ENCODE measurements at regions not wholly inside any gene's neighbourhood (a gene's known extent, or its start where the extent isn't known, plus 50 kb on each side); places are given as distances from the start of the nearest gene placed in this dataset.

DNA sequence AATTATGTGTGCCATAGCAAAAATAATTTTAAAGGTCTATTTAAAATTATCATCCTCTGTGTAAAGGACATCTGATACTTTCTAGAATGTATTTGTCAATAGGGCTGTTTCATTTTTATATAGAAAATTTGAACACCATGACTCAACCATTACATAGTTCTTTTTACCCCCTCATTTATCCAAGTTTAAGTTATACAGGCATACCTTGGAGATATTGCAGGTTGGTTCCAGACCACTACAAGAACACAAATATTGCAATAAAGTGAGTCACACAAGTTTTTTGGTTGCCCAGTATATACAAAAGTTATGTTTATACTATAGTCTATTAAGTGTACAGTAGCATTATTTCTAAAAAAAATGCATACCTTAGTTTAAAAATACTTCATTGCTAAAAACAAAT lies 130.4 kb downstream of the MSL3 start:
- H3K27ac Mint-ChIP-seq, result no peak overlapping the region
- intact Hi-C loops (cut with micrococcal nuclease), result no loop called here
- Histone ChIP-seq H3K27ac (ENCODE audit: low read depth in 1 of 2, low read length in 2 of 2) (no peak overlapping the region), H4K20me1 (ENCODE audit: insufficient read depth, low read length) (no peaks in the 10 kb centered on the region), H3K9me3 (replicated peaks in 1 of 2; ENCODE audit: control insufficient read depth in 1 of 2, insufficient read depth in 1 of 2, low read length in 2 of 2) (no peaks in the 10 kb centered on the region), H3K4me1 (ENCODE audit: control insufficient read depth in 1 of 2, insufficient read depth in 2 of 2, low read length in 2 of 2) (no peaks in the 10 kb centered on the region), H2AFZ (ENCODE audit: insufficient read depth, low read depth, low read length, poor library complexity, severe bottlenecking) (no peak overlapping the region), H3K79me2 (ENCODE audit: insufficient read depth, low read length) (no peaks in the 10 kb centered on the region), H3K27me3 (ENCODE audit: control insufficient read depth in 2 of 2, insufficient read depth in 2 of 2, low read length in 2 of 2) (no peaks in the 10 kb centered on the region), H3K4me3 (replicated peaks in 1 of 3; ENCODE audit: low read depth in 2 of 3, low read length in 3 of 3) (no peak overlapping the region), H3K36me3 (replicated peaks in 1 of 2; ENCODE audit: control insufficient read depth in 1 of 2, insufficient read depth in 2 of 2, low read length in 2 of 2) (no peaks in the 10 kb centered on the region), H3K4me2 (replicated peaks; ENCODE audit: extremely low read depth, low read length, poor library complexity, severe bottlenecking) (no peak overlapping the region), H3K9ac (ENCODE audit: insufficient read depth, low read length, poor library complexity, severe bottlenecking) (no peak overlapping the region)
- H3K4me1 Mint-ChIP-seq, result peaks cover 9% of the 10 kb centered on the region
- peaks cover 0 to 1% (median 0%) of the 10 kb centered on the region in 3 donors for H3K27me3 Mint-ChIP-seq (ENCODE audit: low read depth in 3 of 3)
- H3K9me3 Mint-ChIP-seq, result no peaks in the 10 kb centered on the region
- H3K4me3 Mint-ChIP-seq, result no peak overlapping the region
- TF ChIP-seq, protein P1, sequence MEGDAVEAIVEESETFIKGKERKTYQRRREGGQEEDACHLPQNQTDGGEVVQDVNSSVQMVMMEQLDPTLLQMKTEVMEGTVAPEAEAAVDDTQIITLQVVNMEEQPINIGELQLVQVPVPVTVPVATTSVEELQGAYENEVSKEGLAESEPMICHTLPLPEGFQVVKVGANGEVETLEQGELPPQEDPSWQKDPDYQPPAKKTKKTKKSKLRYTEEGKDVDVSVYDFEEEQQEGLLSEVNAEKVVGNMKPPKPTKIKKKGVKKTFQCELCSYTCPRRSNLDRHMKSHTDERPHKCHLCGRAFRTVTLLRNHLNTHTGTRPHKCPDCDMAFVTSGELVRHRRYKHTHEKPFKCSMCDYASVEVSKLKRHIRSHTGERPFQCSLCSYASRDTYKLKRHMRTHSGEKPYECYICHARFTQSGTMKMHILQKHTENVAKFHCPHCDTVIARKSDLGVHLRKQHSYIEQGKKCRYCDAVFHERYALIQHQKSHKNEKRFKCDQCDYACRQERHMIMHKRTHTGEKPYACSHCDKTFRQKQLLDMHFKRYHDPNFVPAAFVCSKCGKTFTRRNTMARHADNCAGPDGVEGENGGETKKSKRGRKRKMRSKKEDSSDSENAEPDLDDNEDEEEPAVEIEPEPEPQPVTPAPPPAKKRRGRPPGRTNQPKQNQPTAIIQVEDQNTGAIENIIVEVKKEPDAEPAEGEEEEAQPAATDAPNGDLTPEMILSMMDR (IDR thresholded peaks at IDR 0.05), result no peak
- DNase-seq, result no peak
- no peaks in the 10 kb centered on the region for H3K36me3 Mint-ChIP-seq

DNA sequence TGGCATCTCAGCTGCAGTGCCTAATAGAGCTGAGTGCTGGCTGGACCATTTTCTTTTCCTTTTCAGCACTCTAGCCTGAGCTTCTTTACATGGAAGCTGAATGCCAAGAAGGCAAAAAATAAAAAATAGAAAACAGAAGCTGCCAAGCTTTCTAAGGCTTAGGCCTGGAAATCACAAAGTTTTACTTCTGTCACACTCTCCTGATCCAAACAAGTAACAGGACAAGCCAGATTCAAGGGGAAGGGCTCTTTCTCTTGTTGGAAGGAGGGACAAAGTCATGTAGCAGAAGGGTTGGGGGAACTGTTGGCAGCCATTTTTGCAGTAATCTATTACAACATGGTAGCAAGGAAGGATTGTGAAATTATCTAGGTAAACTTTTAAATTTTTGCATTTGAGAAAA lies 131.8 kb downstream of the MSL3 start:
- Mint-ChIP-seq H3K4me3 (no peak overlapping the region), H3K36me3 (no peaks in the 10 kb centered on the region), H3K9me3 (no peaks in the 10 kb centered on the region), H3K27me3 (ENCODE audit: low read depth in 3 of 3) (peaks cover 0 to 1% (median 0%) of the 10 kb centered on the region in 3 donors), H3K27ac (no peak overlapping the region), H3K4me1 (peaks cover 9% of the 10 kb centered on the region)
- Histone ChIP-seq H3K4me1 (ENCODE audit: control insufficient read depth in 1 of 2, insufficient read depth in 2 of 2, low read length in 2 of 2) (no peaks in the 10 kb centered on the region), H3K4me2 (replicated peaks; ENCODE audit: extremely low read depth, low read length, poor library complexity, severe bottlenecking) (no peak overlapping the region), H3K27ac (ENCODE audit: low read depth in 1 of 2, low read length in 2 of 2) (no peak overlapping the region), H3K36me3 (replicated peaks in 1 of 2; ENCODE audit: control insufficient read depth in 1 of 2, insufficient read depth in 2 of 2, low read length in 2 of 2) (no peaks in the 10 kb centered on the region), H3K9ac (ENCODE audit: insufficient read depth, low read length, poor library complexity, severe bottlenecking) (no peak overlapping the region), H2AFZ (ENCODE audit: insufficient read depth, low read depth, low read length, poor library complexity, severe bottlenecking) (no peak overlapping the region), H3K4me3 (replicated peaks in 1 of 3; ENCODE audit: low read depth in 2 of 3, low read length in 3 of 3) (no peak overlapping the region), H4K20me1 (ENCODE audit: insufficient read depth, low read length) (no peaks in the 10 kb centered on the region), H3K79me2 (ENCODE audit: insufficient read depth, low read length) (no peaks in the 10 kb centered on the region), H3K9me3 (replicated peaks in 1 of 2; ENCODE audit: control insufficient read depth in 1 of 2, insufficient read depth in 1 of 2, low read length in 2 of 2) (no peaks in the 10 kb centered on the region), H3K27me3 (ENCODE audit: control insufficient read depth in 2 of 2, insufficient read depth in 2 of 2, low read length in 2 of 2) (no peaks in the 10 kb centered on the region)
- TF ChIP-seq, protein P1 (IDR thresholded peaks at IDR 0.05), result no peak
- no peak for DNase-seq
- intact Hi-C loops (cut with micrococcal nuclease), result no loop called here
